ENCODE measurements at regions not wholly inside any gene's neighbourhood (a gene's known extent, or its start where the extent isn't known, plus 50 kb on each side); places are given as distances from the start of the nearest gene placed in this dataset.

DNA sequence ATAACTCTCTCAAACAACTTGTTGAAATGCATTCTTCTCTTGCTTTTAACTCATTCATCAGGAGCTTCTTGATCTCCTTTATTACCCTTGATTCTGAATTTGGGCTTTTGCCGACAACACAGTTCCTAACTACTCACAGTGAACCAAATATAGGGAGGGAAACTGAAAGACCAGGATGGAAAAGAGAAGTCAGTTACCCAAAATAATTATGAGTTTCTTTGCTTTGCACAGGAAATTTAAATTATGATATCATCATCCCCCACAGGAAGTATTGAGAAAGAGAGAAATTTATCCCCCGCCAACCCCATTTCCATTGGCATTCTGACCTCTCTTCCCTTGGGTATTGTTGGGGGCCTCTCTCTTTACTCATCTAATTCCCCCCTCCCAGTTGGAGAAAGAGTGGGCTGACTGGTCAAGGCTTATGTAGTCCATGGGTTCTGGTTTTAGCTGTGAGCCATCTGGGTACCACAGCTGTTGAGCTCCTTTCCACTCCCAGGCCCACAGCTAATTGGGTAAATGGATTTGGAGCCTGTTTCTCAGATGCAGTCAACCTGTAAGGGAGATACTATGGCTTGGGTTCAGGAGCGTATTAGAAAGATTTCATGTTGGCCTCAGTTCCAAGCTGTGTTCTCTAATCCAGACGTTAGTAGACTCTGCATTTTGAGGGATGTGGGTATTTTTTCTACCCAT is 109.0 kb downstream of the FZD1 start:
- TF ChIP-seq, protein P1, sequence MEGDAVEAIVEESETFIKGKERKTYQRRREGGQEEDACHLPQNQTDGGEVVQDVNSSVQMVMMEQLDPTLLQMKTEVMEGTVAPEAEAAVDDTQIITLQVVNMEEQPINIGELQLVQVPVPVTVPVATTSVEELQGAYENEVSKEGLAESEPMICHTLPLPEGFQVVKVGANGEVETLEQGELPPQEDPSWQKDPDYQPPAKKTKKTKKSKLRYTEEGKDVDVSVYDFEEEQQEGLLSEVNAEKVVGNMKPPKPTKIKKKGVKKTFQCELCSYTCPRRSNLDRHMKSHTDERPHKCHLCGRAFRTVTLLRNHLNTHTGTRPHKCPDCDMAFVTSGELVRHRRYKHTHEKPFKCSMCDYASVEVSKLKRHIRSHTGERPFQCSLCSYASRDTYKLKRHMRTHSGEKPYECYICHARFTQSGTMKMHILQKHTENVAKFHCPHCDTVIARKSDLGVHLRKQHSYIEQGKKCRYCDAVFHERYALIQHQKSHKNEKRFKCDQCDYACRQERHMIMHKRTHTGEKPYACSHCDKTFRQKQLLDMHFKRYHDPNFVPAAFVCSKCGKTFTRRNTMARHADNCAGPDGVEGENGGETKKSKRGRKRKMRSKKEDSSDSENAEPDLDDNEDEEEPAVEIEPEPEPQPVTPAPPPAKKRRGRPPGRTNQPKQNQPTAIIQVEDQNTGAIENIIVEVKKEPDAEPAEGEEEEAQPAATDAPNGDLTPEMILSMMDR (IDR thresholded peaks at IDR 0.05) = no peak
- TF ChIP-seq EP300 (IDR thresholded peaks at IDR 0.05) = no peak
- no peak for TF ChIP-seq POLR2AphosphoS5 (IDR thresholded peaks at IDR 0.05)
- no peak for TF ChIP-seq POLR2A (IDR thresholded peaks at IDR 0.05)
